Esophagus squamous epithelium (tissue), 5 donors: ENCODE measurements at regions not wholly inside any gene's neighbourhood (a gene's known extent, or its start where the extent isn't known, plus 50 kb on each side); places are given as distances from the start of the nearest gene placed in this dataset.

ENCODE experiments used
- DNase-seq: peaks from one replicate; lab custom pipeline; 2025; lab: John Stamatoyannopoulos, UW
- H3K27ac ChIP-seq, 4 donors: fragments of 200-600 bp; sonication (generic); one replicate each; pipeline ENCODE4 v1.5.1; 2016 to 2019; ENCODE audit warnings: mild to moderate bottlenecking in 1 of 4
- H3K27me3 ChIP-seq, 4 donors: fragments of 200-600 bp; sonication (generic); 1 replicate in 3 of 4; 2 replicates in 1 of 4; pipeline versions ENCODE4 v1.5.1 to v1.6.0; 2017 to 2021; ENCODE audit warnings: antibody characterized with exemption in 1 of 4
- H3K36me3 ChIP-seq, 3 donors: fragments of 200-600 bp; sonication (generic); one replicate each; pipeline ENCODE4 v1.5.1; 2016 to 2019
- H3K4me1 ChIP-seq, 3 donors: fragments of 200-600 bp; sonication (generic); one replicate each; pipeline ENCODE4 v1.5.1; 2017 to 2019
- H3K4me3 ChIP-seq, 4 donors: fragments of 200-600 bp; sonication (generic); 1 replicate in 3 of 4; 2 replicates in 1 of 4; pipeline ENCODE4 v1.5.1; 2016 to 2019; ENCODE audit warnings: mild to moderate bottlenecking in 2 of 4, moderate library complexity in 1 of 4
- H3K9me3 ChIP-seq, 3 donors: fragments of 200-600 bp; sonication (generic); one replicate each; pipeline ENCODE4 v1.5.1; 2016 to 2019
- CTCF ChIP-seq, 6 experiments: fragments of 450-650 bp in 4 of 6; fragments of 200-600 bp in 2 of 6; sonication (generic) in 2 of 6; IDR thresholded peaks; one replicate each; pipeline ENCODE4 v1.5.1; 2016 to 2019; ENCODE audit warnings: antibody characterized with exemption in 6 of 6, mild to moderate bottlenecking in 4 of 6, moderate library complexity in 4 of 6
- POLR2A ChIP-seq, 4 donors: fragments of 450-650 bp; IDR thresholded peaks; one replicate each; pipeline ENCODE4 v1.6.1; 2017; ENCODE audit warnings: antibody characterized with exemption in 4 of 4, mild to moderate bottlenecking in 4 of 4, moderate library complexity in 3 of 4
- WGBS, 2 donors: methylation state at CpG; one replicate each; pipeline ENCODE4 v1.1.5; 2018; 5-methylcytosine and 5-hydroxymethylcytosine counted together
- intact Hi-C: fragments of 100-400 bp; cut with DNase I; formaldehyde crosslinking; loops from one replicate; pipeline ENCODE4 v1.15.0; 2022
- donor health status: DM: yes; HTN: yes; CAD: no.

- Histone ChIP-seq H3K9me3 (no peaks in the 10 kb centered on the region), H3K27ac (no peak overlapping the region), H3K27me3 (no peaks in the 10 kb centered on the region), H3K4me1 (no peaks in the 10 kb centered on the region), H3K4me3 (no peak overlapping the region), H3K36me3 (no peaks in the 10 kb centered on the region)
- TF ChIP-seq CTCF (IDR thresholded peaks at IDR 0.05) = no peak
- no peak for TF ChIP-seq POLR2A (IDR thresholded peaks at IDR 0.05)
- WGBS, 2 donors = 68 to 77% methylated on average over 2 of the region's 2 CpGs
- intact Hi-C loops = no loop called here
- no peak for DNase-seq
These were observed 184.9 kb downstream of the SOX2 start for GRCh38 chr3:181896605-181897004.

GRCh38 chr3:181899702-181900101 lies 188.0 kb downstream of the SOX2 start:
- Histone ChIP-seq H3K4me1 (no peaks in the 10 kb centered on the region), H3K27me3 (no peaks in the 10 kb centered on the region), H3K36me3 (no peaks in the 10 kb centered on the region), H3K27ac (no peak overlapping the region), H3K4me3 (no peak overlapping the region), H3K9me3 (no peaks in the 10 kb centered on the region)
- no peak for DNase-seq
- TF ChIP-seq POLR2A (IDR thresholded peaks at IDR 0.05) (no peak), CTCF (IDR thresholded peaks at IDR 0.05) (no peak)
- WGBS, 2 donors = 80% methylated on average over 1 of the region's 1 CpG; no CpG with 5 or more reads in 1 of the 2 donors
- intact Hi-C loops = no loop called here

- Histone ChIP-seq H3K4me3 (no peak overlapping the region), H3K27me3 (no peaks in the 10 kb centered on the region), H3K9me3 (no peaks in the 10 kb centered on the region), H3K36me3 (no peaks in the 10 kb centered on the region), H3K27ac (no peak overlapping the region), H3K4me1 (peaks cover 0 to 13% (median 5%) of the 10 kb centered on the region in 3 donors)
- intact Hi-C loops = no loop called here
- no peak for DNase-seq
- no peak for TF ChIP-seq POLR2A (IDR thresholded peaks at IDR 0.05)
- no peak for TF ChIP-seq CTCF (IDR thresholded peaks at IDR 0.05)
- WGBS, 2 donors = 43 to 73% methylated on average over 3 of the region's 3 CpGs
These were observed 189.9 kb downstream of the SOX2 start for GRCh38 chr3:181901626-181902025.

- Histone ChIP-seq H3K27ac (peak overlapping the region in 1 of 4 donors; percentile 25), H3K4me1 (peaks cover 0 to 30% (median 10%) of the 10 kb centered on the region in 3 donors), H3K4me3 (no peak overlapping the region), H3K36me3 (no peaks in the 10 kb centered on the region), H3K27me3 (no peaks in the 10 kb centered on the region), H3K9me3 (no peaks in the 10 kb centered on the region)
- intact Hi-C loops = no loop called here
- WGBS, 2 donors = 33 to 35% methylated on average over 3 of the region's 3 CpGs
- no peak for DNase-seq
- TF ChIP-seq POLR2A (IDR thresholded peaks at IDR 0.05) (no peak), CTCF (IDR thresholded peaks at IDR 0.05) (no peak)
These were observed 194.6 kb downstream of the SOX2 start for GRCh38 chr3:181906338-181906737.

- H3K27me3 ChIP-seq = no peaks in the 10 kb centered on the region
- TF ChIP-seq POLR2A (IDR thresholded peaks at IDR 0.05) (no peak), CTCF (IDR thresholded peaks at IDR 0.05) (no peak)
- no peak overlapping the region for H3K4me3 ChIP-seq
- intact Hi-C loops = no loop called here
- DNase-seq = no peak
- H3K36me3 ChIP-seq = no peaks in the 10 kb centered on the region
- peaks cover 0 to 51% (median 10%) of the 10 kb centered on the region in 3 donors for H3K4me1 ChIP-seq
- no peaks in the 10 kb centered on the region for H3K9me3 ChIP-seq
- no peak overlapping the region for H3K27ac ChIP-seq
- WGBS, 2 donors = 82 to 87% methylated on average over 2 of the region's 2 CpGs
These were observed 197.5 kb downstream of the SOX2 start for GRCh38 chr3:181909241-181909640.
